ENCODE measurements at regions not wholly inside any gene's neighbourhood (a gene's known extent, or its start where the extent isn't known, plus 50 kb on each side); places are given as distances from the start of the nearest gene placed in this dataset.

DNA sequence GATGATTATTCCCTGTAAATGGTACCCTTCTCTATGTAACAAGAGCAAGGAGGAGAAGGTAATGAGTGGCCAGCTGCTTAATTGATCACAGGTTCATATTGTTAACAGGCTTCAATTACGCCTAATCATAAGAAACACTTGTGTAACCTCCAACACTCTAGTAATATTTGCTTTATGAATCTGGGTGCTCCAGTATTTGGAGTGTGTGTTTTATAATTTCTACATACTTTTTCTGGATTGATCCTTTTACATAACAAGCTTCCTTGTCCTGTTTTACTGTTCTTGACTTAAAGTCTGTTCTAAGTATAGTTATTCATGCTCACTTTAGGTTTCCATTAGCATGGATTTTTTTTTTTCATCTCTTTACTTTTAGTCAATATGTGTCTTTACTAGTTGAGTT is 984.2 kb downstream of the AMY1C start:
- DNase-seq = no peak

- DNase-seq = no peak
Measured at GRCh38 chr1:104745875-104746274, 996.2 kb downstream of the AMY1C start.

DNA sequence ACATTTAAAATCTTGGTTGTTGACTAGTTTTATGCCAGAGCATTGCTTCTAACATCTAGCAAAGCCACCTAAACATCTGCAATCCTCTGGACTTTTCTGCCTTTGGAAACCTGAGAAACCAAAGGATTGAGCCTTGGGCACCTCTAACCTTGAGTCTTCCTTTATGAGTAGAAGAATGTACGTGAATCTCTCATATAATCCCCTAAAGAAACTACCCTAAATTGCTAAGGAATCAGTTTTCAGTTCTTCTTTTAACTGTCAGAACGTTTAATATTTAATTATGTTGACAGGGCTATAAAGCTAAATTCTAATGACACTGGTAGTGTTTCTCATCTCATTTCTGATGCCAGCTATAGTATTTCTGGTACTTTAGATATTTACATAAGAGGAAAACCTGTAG is 997.3 kb downstream of the AMY1C start:
- DNase-seq = no peak

DNA sequence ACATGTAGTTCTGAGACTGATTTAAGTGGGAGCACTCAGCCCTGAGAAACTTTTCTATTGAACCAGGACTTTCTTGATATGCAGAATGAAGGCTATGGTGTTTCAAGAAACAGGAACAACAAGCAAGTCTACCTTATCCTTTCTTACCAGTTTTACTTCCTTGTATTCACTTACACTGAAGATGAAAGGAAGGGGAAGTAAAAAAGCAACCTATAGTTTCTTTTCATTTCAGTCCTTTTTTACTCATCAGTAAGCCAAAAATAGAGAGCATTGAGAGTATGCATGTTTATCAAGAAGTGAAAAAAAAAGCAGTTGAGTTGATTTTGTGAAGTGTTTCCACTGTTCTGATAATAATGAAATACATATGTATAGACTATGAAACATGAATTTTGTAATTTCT is 1010.3 kb downstream of the AMY1C start:
- DNase-seq = no peak

GRCh38 chr1:104761961-104762570 is 1012.4 kb downstream of the AMY1C start:
- DNase-seq = no peak

GRCh38 chr1:104765085-104765484 is 1015.4 kb downstream of the AMY1C start:
- no peak for DNase-seq

- no peak for DNase-seq
Measured at GRCh38 chr1:104768466-104768865, 1018.8 kb downstream of the AMY1C start.

DNA sequence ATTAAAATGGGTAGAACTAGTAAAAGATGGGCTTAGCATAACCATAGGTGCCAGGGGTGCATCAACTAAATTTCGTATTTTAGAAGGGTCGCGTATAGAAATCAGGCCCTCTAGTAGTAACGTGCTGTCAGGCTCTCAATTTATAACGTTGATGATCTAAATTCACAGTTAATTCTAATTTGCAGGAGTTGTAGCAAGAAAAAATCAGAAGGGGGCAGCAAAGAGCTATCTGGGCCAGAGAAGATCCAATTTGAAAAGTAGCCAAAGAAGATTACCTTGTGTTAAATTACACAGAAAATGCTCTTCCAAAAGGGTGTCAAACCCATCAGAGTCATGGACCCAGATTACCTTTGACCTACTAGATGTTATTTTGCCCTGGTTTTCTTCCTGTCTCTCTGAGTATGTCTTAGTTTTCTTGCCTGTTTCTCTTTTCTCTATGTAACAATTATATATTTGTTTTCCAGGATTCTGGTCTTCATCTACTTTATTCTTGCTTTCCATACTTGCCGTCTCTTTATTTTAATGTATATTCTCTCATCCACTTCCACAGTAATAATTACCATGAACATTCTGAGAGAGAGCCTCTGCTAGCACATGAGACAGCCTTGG is 1030.9 kb downstream of the AMY1C start:
- no peak for DNase-seq

- DNase-seq = no peak
Measured at GRCh38 chr1:104785575-104786187, 1036.0 kb downstream of the AMY1C start.

DNA sequence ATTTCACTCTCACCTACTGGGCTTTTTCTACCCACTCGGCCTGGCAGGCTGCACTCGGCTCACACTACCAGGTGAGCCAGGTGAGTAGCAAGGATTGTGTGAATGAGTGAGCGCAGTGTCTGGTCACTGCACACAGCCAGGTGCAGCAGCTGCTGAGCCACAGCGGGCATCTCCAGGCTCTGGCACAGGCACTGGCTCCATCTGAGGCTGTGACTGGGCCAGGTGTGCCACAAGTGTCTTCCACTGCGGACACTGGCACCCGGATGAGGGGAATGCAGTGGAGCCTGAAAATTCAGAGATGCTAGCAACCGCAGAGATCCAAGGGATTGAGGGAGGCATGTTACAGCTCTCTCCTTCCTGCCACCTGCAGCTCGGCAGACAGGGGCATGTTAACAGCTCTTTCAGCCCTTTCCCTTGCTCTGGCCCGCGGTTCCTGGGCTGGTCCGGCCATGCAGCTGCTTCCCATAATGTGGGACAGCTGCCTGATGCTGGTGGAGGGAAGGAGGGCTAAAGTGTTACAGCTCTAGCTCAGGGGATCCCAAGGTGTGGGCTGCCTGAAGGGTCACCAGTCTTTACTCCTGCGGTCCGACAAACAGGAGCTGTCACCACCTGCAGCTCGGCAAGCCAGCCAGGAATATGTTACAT is 1038.3 kb downstream of the AMY1C start:
- DNase-seq = no peak

DNA sequence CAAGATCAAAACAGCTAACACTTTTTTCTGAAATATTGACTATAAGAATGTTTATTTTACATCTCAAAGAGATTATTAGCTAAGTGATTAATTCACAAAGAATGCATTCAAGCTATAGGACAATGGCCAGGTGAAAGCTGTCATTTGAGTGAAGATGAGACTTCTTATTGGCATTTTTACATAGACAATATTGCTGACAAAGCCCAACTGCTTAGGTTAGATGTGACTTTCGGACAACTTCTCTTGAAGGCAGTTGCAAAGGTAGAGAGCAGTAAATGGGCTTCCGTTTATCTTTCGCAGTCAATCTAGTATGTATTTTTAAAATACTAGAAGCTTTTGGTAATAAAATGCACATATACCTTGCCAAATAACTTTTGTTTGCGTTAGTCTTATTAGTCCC is 1041.3 kb downstream of the AMY1C start:
- DNase-seq = no peak

GRCh38 chr1:104794035-104794434 is 1044.3 kb downstream of the AMY1C start:
- DNase-seq = no peak

- DNase-seq = no peak
Measured at GRCh38 chr1:104795931-104796330, 1046.2 kb downstream of the AMY1C start.

- DNase-seq = no peak
Measured at GRCh38 chr1:104797982-104798381, 1048.3 kb downstream of the AMY1C start.

DNA sequence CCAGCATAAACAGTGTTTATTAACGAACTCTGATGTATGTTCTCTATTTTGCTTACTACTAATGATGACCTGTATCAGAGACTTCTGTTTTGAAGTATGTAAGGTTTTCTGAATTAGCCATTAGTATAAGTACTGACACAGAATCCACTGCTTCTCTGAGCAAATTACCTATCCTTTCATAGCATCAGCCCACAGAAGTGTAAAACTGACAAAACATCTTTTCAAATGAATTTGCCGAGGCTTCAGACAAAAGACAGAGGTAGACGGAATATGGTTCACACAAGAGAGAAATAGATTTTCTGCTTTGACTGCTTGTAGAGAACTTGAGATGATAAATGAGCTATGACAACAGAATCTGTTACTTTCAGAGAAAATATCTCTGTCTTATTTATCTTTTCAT is 1051.6 kb downstream of the AMY1C start:
- DNase-seq = no peak

DNA sequence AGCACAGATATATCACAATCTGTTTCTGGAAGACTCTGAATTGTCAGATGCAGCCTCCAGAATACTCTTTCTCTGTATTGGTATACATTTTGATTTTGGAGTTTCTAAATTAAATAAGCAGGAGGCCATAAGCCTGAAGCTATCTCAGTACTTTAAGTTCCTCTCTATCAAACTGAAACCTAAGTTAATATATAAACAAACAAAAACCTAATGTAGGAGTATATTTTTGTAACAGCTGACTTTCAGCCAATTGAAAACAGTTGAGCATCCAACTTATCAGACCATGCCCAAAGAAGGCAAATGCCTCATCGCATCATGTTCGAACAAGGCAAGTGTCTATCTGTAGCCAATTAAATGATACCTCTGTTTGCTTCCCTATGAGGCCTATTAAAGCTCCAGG is 1054.4 kb downstream of the AMY1C start:
- DNase-seq = no peak

DNA sequence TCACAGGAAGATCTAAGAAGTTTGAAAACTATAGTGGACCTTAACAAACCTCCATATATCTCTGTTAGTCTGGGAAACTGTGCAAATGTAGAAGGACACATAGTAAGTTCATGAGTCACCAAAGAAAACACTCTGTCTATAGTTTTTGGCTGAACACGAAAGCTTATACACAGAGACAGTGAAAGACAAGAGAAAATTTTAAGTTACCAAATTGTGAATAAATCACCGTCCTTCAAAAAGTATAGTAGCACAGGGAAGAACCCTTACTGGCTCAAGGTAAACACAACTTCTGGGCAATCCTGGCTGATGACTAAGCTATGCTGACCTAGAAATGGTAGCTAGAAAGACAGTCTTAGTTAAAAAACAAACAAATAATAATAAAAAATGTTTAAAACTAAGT is 1057.9 kb downstream of the AMY1C start:
- DNase-seq = no peak

DNA sequence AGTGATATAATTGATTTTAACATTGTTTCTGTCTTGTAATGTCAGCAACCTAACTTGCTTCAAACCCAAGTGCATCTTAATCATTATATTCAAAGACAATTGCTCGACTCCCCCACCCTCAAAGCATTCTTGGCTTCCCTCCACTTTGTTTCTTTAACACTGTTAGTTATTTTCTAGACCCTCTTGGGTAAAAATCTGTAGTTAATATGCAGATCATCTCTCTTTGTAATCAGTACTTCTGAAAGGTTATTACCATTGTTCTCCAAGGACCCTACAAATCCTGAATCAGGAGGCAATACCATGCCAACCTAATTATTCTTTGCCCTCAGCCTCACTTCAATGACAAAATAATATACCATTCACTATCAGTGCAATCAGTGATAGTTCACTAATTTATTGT is 1075.7 kb downstream of the AMY1C start:
- no peak for DNase-seq

DNA sequence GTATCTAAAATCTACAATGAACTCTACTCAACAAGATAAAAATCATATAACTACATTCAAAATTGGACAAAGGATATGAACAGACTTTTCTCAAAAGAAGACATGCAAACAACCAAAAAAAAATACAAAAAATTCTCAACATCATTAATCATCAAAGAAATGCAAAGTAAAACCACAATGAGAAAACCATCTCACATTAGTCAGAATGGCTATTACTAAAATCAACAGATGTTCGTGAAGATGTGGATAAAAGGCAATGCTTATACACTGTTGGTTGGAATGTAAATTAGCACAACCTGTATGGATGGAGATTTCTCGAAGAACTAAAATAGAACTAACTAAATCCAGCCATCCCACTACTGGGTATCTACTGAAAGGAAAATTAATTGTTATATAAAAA is 1080.8 kb downstream of the AMY1C start:
- no peak for DNase-seq

DNA sequence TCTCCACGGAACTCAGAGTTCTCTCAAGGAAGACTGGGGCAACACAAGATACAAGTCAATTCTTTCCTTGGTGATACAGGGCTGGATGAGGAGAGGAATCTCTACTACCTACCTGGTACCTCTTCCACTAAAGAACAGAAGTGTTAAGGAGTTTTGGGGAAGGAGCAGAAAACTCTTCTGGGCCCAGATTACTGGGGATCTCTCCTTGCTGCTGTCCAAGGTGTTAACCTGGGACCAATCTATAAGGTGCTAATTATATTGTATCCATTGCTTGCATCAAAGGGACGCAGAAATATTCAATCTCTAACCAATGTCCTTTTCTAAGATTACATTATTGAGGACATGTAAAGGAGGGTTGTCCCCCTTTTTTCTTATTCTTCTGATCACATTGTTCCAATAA is 1102.5 kb downstream of the AMY1C start:
- no peak for DNase-seq

- DNase-seq = no peak
Measured at GRCh38 chr1:104853276-104853675, 1103.6 kb downstream of the AMY1C start.

GRCh38 chr1:104854529-104854928 is 1104.8 kb downstream of the AMY1C start:
- no peak for DNase-seq

DNA sequence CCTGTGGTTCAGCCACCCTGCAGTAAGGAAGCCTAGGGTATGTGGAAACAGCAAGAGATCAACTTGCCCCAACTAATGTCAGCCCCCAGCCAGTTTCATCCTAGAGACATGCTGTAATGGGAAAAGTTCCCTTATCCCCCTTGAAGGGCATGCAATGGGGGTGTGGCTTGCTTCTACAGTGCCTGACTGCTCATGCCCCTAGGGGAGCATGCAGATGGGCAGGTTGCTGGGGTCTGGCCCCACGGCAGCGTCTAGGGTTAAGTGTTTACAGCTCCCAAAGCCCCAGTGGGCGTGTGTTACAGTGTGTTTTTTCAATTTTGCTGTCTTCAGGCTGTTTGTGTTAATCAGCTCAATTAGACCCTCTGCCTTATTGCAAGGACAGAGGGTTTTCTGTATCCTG is 1105.9 kb downstream of the AMY1C start:
- DNase-seq = no peak

DNA sequence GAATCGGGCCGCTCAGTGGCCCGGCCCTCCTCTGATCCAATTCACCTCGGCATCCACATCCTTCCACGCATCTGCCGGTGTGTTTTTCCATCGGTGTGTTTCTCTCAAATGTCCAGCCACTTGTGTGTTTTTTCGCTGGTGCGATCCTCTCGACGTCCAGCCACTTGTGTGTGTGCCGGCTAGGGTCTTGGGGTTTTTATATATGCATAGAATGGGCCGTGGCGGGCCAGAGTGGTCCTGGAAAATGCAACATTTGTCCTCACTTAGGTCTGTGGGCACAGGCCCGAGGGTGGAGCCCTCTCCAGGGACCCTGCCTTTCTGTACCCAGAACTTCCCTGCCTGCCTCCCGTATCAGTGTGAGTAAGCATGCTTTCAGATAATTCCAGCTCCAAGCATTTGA is 1106.4 kb downstream of the AMY1C start:
- no peak for DNase-seq
